ENCODE measurements at regions not wholly inside any gene's neighbourhood (a gene's known extent, or its start where the extent isn't known, plus 50 kb on each side); places are given as distances from the start of the nearest gene placed in this dataset.

DNA sequence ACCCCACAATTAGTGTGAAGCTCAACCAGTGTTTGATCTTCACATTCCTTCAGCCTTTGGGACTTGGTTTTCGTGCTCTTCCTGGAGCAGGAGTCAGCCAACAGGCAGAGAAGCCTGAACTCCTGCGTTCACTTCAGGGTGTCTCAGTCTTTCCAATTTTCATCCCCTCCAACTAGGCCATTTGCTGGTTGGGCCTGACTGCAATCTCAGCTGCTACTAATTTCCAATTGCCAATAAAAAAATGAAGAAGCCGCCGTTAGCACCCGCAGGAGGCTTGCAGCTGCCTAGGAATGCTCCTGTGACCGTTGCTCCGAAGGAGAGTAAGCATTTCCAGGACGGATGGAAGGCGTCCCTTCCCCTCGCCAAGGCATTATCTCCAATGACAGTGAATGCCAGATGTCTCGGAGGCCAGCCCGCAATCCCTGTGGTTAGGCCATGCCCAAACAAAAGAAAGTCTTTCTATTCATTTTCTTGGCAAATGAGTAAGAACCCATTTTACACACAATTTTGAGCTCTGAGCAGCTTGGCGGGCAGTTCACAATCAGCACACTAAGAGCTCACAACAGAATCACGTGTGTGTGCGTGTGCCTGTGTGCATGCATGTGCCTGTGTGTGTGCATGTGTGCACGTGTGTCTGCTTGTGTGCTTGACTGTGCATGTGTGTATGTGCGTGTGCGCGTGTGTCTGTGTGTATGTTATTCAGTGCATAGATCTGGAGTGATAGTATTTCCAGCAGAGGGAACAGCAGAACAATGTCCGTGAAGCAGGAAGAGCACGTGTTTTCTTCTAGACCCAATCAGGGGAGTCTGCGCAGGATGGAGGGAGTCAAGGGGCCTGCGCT lies 301.2 kb downstream of the SMOC2 start:
- no peak for TF ChIP-seq Cebpa-rat (IDR thresholded peaks at IDR 0.05)
- Histone ChIP-seq H3K27me3 (no peaks in the 10 kb centered on the region), H3K9ac (no peak overlapping the region), H4K20me1 (no peaks in the 10 kb centered on the region), H3K4me1 (no peaks in the 10 kb centered on the region), H3K9me3 (replicated peaks in 1 of 11) (peaks cover 11 to 34% (median 18%) of the 10 kb centered on the region in 11 experiments; a peak in 21 of 22 replicates), H3K36me3 (no peaks in the 10 kb centered on the region), H3K4me3 (no peak overlapping the region), H3K4me2 (no peak overlapping the region), H3K27ac (no peak overlapping the region)

GRCh38 chr6:168741305-168741704 lies 300.3 kb downstream of the SMOC2 start:
- no peak overlapping the region for H3K4me3 ChIP-seq
- H3K27ac ChIP-seq: no peak overlapping the region
- peaks cover 14 to 39% (median 22%) of the 10 kb centered on the region in 11 experiments; a peak in 21 of 22 replicates for H3K9me3 ChIP-seq (replicated peaks in 1 of 11)
- H3K36me3 ChIP-seq: no peaks in the 10 kb centered on the region
- no peaks in the 10 kb centered on the region; a peak in 1 of 22 replicates for H4K20me1 ChIP-seq
- H3K4me1 ChIP-seq: no peaks in the 10 kb centered on the region
- H3K4me2 ChIP-seq: no peak overlapping the region
- H3K27me3 ChIP-seq: no peaks in the 10 kb centered on the region
- no peak overlapping the region for H3K9ac ChIP-seq
- TF ChIP-seq Cebpa-rat (IDR thresholded peaks at IDR 0.05): no peak

DNA sequence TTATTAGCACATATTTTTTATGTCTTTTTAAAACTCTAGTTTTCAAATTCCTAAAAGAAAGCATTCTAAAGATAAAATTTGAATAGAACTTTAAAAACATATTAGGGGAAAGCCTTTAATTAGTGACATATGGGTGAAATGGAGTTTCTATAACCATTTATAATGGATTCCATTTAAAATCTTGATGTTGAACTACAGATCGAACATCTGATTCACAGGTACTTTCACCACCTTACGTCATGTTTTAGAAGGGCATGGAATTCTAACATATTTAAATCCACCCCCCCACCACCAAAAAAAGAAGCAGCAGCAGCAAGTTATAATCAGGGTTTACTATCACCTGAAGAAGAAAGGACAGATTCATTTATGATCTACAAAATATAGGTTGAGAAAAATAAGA lies 298.4 kb downstream of the SMOC2 start:
- H3K27me3 ChIP-seq: no peaks in the 10 kb centered on the region
- no peaks in the 10 kb centered on the region for H3K4me1 ChIP-seq
- H3K9ac ChIP-seq: no peak overlapping the region
- no peak for TF ChIP-seq Cebpa-rat (IDR thresholded peaks at IDR 0.05)
- H3K9me3 ChIP-seq (replicated peaks in 1 of 11): peaks cover 14 to 39% (median 22%) of the 10 kb centered on the region in 11 experiments; a peak in 21 of 22 replicates
- no peak overlapping the region for H3K4me3 ChIP-seq
- no peak overlapping the region for H3K4me2 ChIP-seq
- H4K20me1 ChIP-seq: no peaks in the 10 kb centered on the region; a peak in 1 of 22 replicates
- H3K27ac ChIP-seq: no peak overlapping the region
- no peaks in the 10 kb centered on the region for H3K36me3 ChIP-seq

- TF ChIP-seq Cebpa-rat (IDR thresholded peaks at IDR 0.05): no peak
- no peak overlapping the region for H3K27ac ChIP-seq
- H4K20me1 ChIP-seq: no peaks in the 10 kb centered on the region; a peak in 1 of 22 replicates
- H3K4me2 ChIP-seq: no peak overlapping the region
- peaks cover 14 to 35% (median 20%) of the 10 kb centered on the region in 11 experiments; a peak in 21 of 22 replicates for H3K9me3 ChIP-seq (replicated peaks in 1 of 11)
- no peaks in the 10 kb centered on the region for H3K4me1 ChIP-seq
- H3K27me3 ChIP-seq: no peaks in the 10 kb centered on the region
- no peak overlapping the region for H3K4me3 ChIP-seq
- no peak overlapping the region for H3K9ac ChIP-seq
- H3K36me3 ChIP-seq: no peaks in the 10 kb centered on the region
These were observed 296.5 kb downstream of the SMOC2 start for GRCh38 chr6:168737481-168737880.

DNA sequence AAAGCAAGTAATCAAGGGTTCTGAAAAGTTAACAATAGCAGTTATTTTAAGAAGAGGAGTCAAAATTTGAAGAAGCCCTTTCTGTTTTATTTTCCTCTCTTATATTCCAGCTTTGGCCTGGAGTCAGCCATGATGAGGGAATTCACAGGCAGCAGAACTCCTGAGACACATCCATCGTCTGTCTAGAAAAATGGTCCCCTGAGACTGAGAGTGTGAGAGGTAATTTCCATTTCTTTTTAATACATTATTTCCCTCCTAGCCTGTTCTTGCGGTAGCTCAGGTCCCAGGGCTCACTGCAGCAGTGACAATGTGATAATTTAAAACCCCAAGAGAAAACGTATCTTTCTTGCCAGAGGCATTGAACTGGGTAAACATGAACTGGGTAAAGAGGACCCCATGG lies 296.0 kb downstream of the SMOC2 start:
- Histone ChIP-seq H3K9ac (no peak overlapping the region), H3K9me3 (replicated peaks in 1 of 11) (peaks cover 14 to 35% (median 20%) of the 10 kb centered on the region in 11 experiments; a peak in 21 of 22 replicates), H3K27ac (no peak overlapping the region), H4K20me1 (no peaks in the 10 kb centered on the region; a peak in 1 of 22 replicates), H3K27me3 (no peaks in the 10 kb centered on the region), H3K4me1 (no peaks in the 10 kb centered on the region), H3K36me3 (no peaks in the 10 kb centered on the region), H3K4me2 (no peak overlapping the region), H3K4me3 (no peak overlapping the region)
- TF ChIP-seq Cebpa-rat (IDR thresholded peaks at IDR 0.05): no peak

DNA sequence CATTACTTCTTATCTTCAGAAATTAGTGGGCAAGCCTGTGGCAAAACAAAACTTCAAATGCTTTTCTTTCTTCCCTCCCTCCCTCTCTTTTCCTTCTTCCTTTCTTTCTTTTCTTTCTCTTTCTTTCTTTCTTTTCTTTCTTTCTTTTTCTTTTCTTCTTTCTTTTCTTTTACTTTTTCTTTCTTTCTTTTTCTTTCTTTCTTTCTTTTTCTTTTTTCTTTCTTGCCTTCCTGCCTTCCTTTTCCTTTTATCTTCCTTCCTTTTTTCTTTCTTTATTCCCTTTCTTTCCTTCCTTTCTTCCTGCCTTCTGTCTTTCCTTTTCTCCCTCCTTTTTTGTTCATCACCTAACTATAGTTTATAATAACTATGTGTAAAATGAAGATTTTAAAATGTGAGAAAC lies 295.1 kb downstream of the SMOC2 start:
- Histone ChIP-seq H3K27me3 (no peaks in the 10 kb centered on the region), H3K4me1 (no peaks in the 10 kb centered on the region), H3K9ac (no peak overlapping the region), H3K36me3 (no peaks in the 10 kb centered on the region), H3K4me3 (no peak overlapping the region), H3K9me3 (replicated peaks in 1 of 11) (peaks cover 14 to 35% (median 20%) of the 10 kb centered on the region in 11 experiments; a peak in 21 of 22 replicates), H3K4me2 (no peak overlapping the region), H3K27ac (no peak overlapping the region), H4K20me1 (no peaks in the 10 kb centered on the region; a peak in 1 of 22 replicates)
- TF ChIP-seq Cebpa-rat (IDR thresholded peaks at IDR 0.05): no peak

DNA sequence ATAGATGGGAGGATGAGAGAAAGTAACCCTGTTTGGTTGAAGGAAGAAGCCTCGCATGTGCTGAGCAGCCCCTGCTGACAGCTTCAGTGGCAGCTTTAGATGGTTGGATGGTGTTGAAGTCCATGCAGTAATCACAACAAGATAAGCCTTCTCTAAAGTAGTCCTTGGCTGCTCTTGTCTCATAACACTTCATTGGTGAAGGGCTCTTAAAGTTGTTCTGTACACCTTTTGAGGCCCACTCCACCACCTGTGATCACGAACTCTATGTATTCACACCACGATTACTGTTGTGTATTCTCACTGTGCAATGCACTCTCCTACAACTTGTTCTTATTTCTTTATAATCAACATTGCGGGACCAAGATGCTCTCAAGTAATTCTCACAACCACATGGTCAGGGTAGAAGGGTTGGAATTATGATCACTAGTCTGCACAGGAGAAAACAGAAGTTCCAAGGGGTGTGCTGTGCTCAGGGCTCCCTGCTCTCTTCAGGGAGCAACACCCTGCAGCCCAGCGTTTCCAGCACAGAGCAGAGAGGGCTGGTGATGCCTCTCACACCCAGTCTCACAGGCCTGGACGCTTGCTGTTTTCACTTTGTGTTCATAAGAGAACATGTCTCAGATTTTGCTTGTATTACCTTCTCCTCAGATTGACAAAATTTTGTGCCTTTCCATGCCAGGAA lies 294.4 kb downstream of the SMOC2 start:
- Histone ChIP-seq H3K4me3 (no peak overlapping the region), H3K9me3 (replicated peaks in 1 of 11) (peaks cover 14 to 30% (median 20%) of the 10 kb centered on the region in 11 experiments; a peak in 21 of 22 replicates), H3K27ac (no peak overlapping the region), H4K20me1 (no peaks in the 10 kb centered on the region; a peak in 1 of 22 replicates), H3K4me1 (no peaks in the 10 kb centered on the region), H3K36me3 (no peaks in the 10 kb centered on the region), H3K4me2 (no peak overlapping the region), H3K9ac (no peak overlapping the region), H3K27me3 (no peaks in the 10 kb centered on the region)
- no peak for TF ChIP-seq Cebpa-rat (IDR thresholded peaks at IDR 0.05)

DNA sequence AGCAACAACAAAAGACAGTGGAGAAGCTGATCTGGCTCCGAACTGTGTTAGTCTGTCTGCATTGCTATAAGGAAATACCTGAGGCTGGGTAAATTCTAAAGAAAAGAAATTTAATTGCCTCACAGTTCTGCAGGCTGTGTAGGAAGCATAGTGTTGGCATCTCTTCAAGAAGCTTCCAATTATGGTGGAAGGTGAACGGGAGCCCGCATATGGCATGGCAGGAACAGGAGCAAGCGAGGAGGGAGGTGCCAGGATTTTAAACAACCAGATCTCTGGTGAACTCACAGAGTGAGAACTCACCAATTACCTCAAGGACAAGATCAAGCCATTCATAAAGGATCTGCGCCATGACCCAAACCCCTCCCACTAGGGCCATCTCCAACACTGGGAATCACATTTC lies 293.5 kb downstream of the SMOC2 start:
- no peaks in the 10 kb centered on the region for H3K4me1 ChIP-seq
- H3K4me3 ChIP-seq: no peak overlapping the region
- H3K4me2 ChIP-seq: no peak overlapping the region
- peaks cover 14 to 28% (median 20%) of the 10 kb centered on the region in 11 experiments; a peak in 21 of 22 replicates for H3K9me3 ChIP-seq (replicated peaks in 1 of 11)
- TF ChIP-seq Cebpa-rat (IDR thresholded peaks at IDR 0.05): no peak
- no peaks in the 10 kb centered on the region for H3K27me3 ChIP-seq
- no peaks in the 10 kb centered on the region for H3K36me3 ChIP-seq
- H4K20me1 ChIP-seq: no peaks in the 10 kb centered on the region; a peak in 1 of 22 replicates
- no peak overlapping the region for H3K9ac ChIP-seq
- no peak overlapping the region for H3K27ac ChIP-seq

DNA sequence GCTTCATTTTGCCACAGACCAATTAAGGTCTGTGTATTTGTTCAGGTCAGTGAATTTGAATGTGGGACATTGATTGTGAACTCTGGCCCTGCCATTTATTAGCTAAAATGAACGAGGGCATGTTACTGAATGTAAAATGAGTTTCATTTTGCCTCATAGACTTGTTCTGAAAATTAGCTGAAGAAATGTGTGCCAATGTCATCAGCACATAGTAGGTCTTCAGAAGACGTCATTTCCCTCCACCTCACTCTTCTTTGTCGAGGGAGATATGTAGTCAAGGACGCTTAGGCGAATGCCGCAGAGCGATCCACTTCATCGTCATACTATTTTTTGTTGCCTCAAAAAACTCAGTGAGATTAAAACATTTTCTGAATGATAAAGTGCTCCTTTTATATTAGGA lies 291.7 kb downstream of the SMOC2 start:
- Histone ChIP-seq H3K4me2 (no peak overlapping the region), H3K4me3 (no peak overlapping the region), H3K36me3 (no peaks in the 10 kb centered on the region), H3K4me1 (no peaks in the 10 kb centered on the region), H3K9ac (no peak overlapping the region), H3K9me3 (replicated peaks in 1 of 11) (peaks cover 6 to 12% (median 8%) of the 10 kb centered on the region in 11 experiments; a peak in 21 of 22 replicates), H4K20me1 (no peaks in the 10 kb centered on the region; a peak in 1 of 22 replicates), H3K27ac (no peak overlapping the region), H3K27me3 (no peaks in the 10 kb centered on the region)
- TF ChIP-seq Cebpa-rat (IDR thresholded peaks at IDR 0.05): no peak

Data from BLaER1 treated with 17β-estradiol and CSF1 and Interleukin-3, amounts not matched to agents 10 nM and 100 nM (cell line).